ENCODE measurements at regions not wholly inside any gene's neighbourhood (a gene's known extent, or its start where the extent isn't known, plus 50 kb on each side); places are given as distances from the start of the nearest gene placed in this dataset.
"Not testable (repeated sequence)": the region's sequence is repeated elsewhere in the genome, so short reads cannot be mapped to it uniquely, and the experiment has no call there.

DNA sequence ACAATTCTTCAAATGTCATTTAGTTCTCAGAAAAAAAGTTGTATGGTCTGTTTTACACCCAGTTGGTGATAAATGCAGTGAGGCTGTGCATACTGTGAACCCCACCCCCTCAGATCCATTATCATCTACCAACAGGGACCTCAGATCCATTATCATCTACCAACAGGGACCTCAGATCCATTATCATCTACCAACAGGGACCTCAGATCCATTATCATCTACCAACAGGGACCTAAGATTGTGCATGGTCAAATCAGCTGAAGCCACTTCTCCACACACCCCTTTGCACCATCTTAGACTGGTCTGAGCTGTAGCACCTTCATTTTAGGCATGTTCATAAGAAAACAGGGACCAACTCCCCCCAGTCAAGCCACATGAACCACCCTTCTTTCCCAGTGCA lies 358.4 kb downstream of the FBXW7 start:
- H3K9me3 Mint-ChIP-seq; H3K27me3 Mint-ChIP-seq (ENCODE audit: low read depth); H3K4me3 Mint-ChIP-seq; H3K27ac Mint-ChIP-seq; ATAC-seq (replicated peaks in 1 of 2); H3K36me3 Mint-ChIP-seq (ENCODE audit: insufficient read depth in 2 of 2); H3K4me1 Mint-ChIP-seq (ENCODE audit: low read depth); DNase-seq: not testable (repeated sequence)

GRCh38 chr4:152176627-152177214 lies 359.2 kb downstream of the FBXW7 start:
- H3K36me3 Mint-ChIP-seq (ENCODE audit: insufficient read depth in 2 of 2) = no peaks in the 10 kb centered on the region
- H3K27ac Mint-ChIP-seq = no peak overlapping the region
- no peaks in the 10 kb centered on the region for H3K27me3 Mint-ChIP-seq (ENCODE audit: low read depth)
- DNase-seq = no peak
- H3K9me3 Mint-ChIP-seq = no peaks in the 10 kb centered on the region
- ATAC-seq (replicated peaks in 1 of 2) = no peak
- no peaks in the 10 kb centered on the region for H3K4me1 Mint-ChIP-seq (ENCODE audit: low read depth)
- H3K4me3 Mint-ChIP-seq = no peak overlapping the region

DNA sequence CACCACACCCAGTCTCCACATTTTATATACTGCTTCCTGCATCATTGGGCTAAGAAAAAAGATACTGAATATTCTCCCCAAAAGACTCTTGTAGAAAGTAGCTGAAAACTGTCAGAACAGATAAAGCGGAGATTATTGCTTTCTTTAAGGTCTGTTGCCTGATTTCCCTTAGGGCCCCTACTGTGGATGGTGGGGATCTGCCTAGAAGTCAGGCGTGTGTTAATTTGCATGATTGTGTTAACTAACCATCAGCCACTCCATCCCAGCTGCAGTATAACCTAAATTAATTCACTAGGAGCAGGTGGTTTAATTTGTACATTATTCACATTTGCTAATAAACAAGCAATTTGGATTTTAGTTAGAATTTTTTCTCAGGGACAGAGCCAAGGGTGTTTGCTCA lies 360.3 kb downstream of the FBXW7 start:
- no peaks in the 10 kb centered on the region for H3K4me1 Mint-ChIP-seq (ENCODE audit: low read depth)
- H3K4me3 Mint-ChIP-seq = no peak overlapping the region
- DNase-seq (no peak), ATAC-seq (replicated peaks in 1 of 2) (no peak)
- no peaks in the 10 kb centered on the region for H3K36me3 Mint-ChIP-seq (ENCODE audit: insufficient read depth in 2 of 2)
- no peaks in the 10 kb centered on the region for H3K27me3 Mint-ChIP-seq (ENCODE audit: low read depth)
- H3K27ac Mint-ChIP-seq = no peak overlapping the region
- H3K9me3 Mint-ChIP-seq = no peaks in the 10 kb centered on the region

- H3K27ac Mint-ChIP-seq = no peak overlapping the region
- no peak overlapping the region for H3K4me3 Mint-ChIP-seq
- H3K4me1 Mint-ChIP-seq (ENCODE audit: low read depth) = no peaks in the 10 kb centered on the region
- H3K36me3 Mint-ChIP-seq (ENCODE audit: insufficient read depth in 2 of 2) = no peaks in the 10 kb centered on the region
- no peaks in the 10 kb centered on the region for H3K27me3 Mint-ChIP-seq (ENCODE audit: low read depth)
- DNase-seq (no peak), ATAC-seq (replicated peaks in 1 of 2) (no peak)
- H3K9me3 Mint-ChIP-seq = no peaks in the 10 kb centered on the region
These were observed 363.7 kb downstream of the FBXW7 start for GRCh38 chr4:152172146-152172545.

GRCh38 chr4:152171556-152171955 lies 364.3 kb downstream of the FBXW7 start:
- Mint-ChIP-seq H3K9me3 (no peaks in the 10 kb centered on the region), H3K27ac (no peak overlapping the region), H3K36me3 (ENCODE audit: insufficient read depth in 2 of 2) (no peaks in the 10 kb centered on the region), H3K27me3 (ENCODE audit: low read depth) (no peaks in the 10 kb centered on the region), H3K4me1 (ENCODE audit: low read depth) (no peaks in the 10 kb centered on the region), H3K4me3 (no peak overlapping the region)
- no peak for ATAC-seq (replicated peaks in 1 of 2)
- no peak for DNase-seq

GRCh38 chr4:152169683-152170082 lies 366.2 kb downstream of the FBXW7 start:
- no peak for DNase-seq
- Mint-ChIP-seq H3K36me3 (ENCODE audit: insufficient read depth in 2 of 2) (no peaks in the 10 kb centered on the region), H3K4me3 (no peak overlapping the region), H3K4me1 (ENCODE audit: low read depth) (no peaks in the 10 kb centered on the region), H3K9me3 (no peaks in the 10 kb centered on the region), H3K27me3 (ENCODE audit: low read depth) (no peaks in the 10 kb centered on the region), H3K27ac (no peak overlapping the region)
- ATAC-seq (replicated peaks in 1 of 2) = no peak

- H3K27ac Mint-ChIP-seq = no peak overlapping the region
- no peaks in the 10 kb centered on the region for H3K27me3 Mint-ChIP-seq (ENCODE audit: low read depth)
These were observed 366.8 kb downstream of the FBXW7 start for GRCh38 chr4:152168987-152169616.

GRCh38 chr4:152166567-152166966 lies 369.3 kb downstream of the FBXW7 start:
- Mint-ChIP-seq H3K36me3 (ENCODE audit: insufficient read depth in 2 of 2) (no peaks in the 10 kb centered on the region), H3K4me1 (ENCODE audit: low read depth) (no peaks in the 10 kb centered on the region), H3K27me3 (ENCODE audit: low read depth) (no peaks in the 10 kb centered on the region), H3K4me3 (no peak overlapping the region), H3K27ac (no peak overlapping the region), H3K9me3 (no peaks in the 10 kb centered on the region)
- ATAC-seq (replicated peaks in 1 of 2) (no peak), DNase-seq (no peak)

More at GRCh38 chr4:152168987-152169616, 366.8 kb downstream of the FBXW7 start:
- Mint-ChIP-seq H3K36me3 (ENCODE audit: insufficient read depth in 2 of 2) (no peaks in the 10 kb centered on the region), H3K4me1 (ENCODE audit: low read depth) (no peaks in the 10 kb centered on the region), H3K4me3 (no peak overlapping the region), H3K9me3 (no peaks in the 10 kb centered on the region)
- DNase-seq = no peak
- no peak for ATAC-seq (replicated peaks in 1 of 2)

- no peaks in the 10 kb centered on the region for H3K9me3 Mint-ChIP-seq
- no peaks in the 10 kb centered on the region for H3K36me3 Mint-ChIP-seq (ENCODE audit: insufficient read depth in 2 of 2)
- H3K27ac Mint-ChIP-seq = no peak overlapping the region
- no peak overlapping the region for H3K4me3 Mint-ChIP-seq
- ATAC-seq (replicated peaks in 1 of 2) = no peak
- no peaks in the 10 kb centered on the region for H3K4me1 Mint-ChIP-seq (ENCODE audit: low read depth)
- no peaks in the 10 kb centered on the region for H3K27me3 Mint-ChIP-seq (ENCODE audit: low read depth)
- no peak for DNase-seq
These were observed 370.0 kb downstream of the FBXW7 start for GRCh38 chr4:152165846-152166245.

DNA sequence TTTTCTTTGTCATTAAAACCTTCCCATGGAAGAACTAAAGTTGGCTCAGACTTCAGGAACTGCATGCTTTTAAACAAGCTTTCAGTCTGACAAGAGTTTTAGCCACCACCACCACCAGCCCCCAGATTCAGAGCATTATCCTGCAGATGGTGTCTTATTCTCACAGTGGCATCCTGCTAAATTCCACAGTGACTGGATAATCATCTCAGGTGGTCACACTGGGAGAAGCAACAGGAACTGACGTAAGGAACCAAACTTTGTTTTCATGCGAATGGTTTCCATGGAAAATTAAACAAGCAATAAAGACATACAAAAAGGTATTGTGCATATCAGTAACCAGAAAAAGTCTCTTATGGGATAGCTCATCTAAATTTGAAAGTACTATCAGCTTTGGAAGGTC lies 370.7 kb downstream of the FBXW7 start:
- H3K27me3 Mint-ChIP-seq (ENCODE audit: low read depth) = no peaks in the 10 kb centered on the region
- no peaks in the 10 kb centered on the region for H3K4me1 Mint-ChIP-seq (ENCODE audit: low read depth)
- no peak overlapping the region for H3K4me3 Mint-ChIP-seq
- ATAC-seq (replicated peaks in 1 of 2) (no peak), DNase-seq (no peak)
- no peak overlapping the region for H3K27ac Mint-ChIP-seq
- H3K36me3 Mint-ChIP-seq (ENCODE audit: insufficient read depth in 2 of 2) = no peaks in the 10 kb centered on the region
- H3K9me3 Mint-ChIP-seq = no peaks in the 10 kb centered on the region

DNA sequence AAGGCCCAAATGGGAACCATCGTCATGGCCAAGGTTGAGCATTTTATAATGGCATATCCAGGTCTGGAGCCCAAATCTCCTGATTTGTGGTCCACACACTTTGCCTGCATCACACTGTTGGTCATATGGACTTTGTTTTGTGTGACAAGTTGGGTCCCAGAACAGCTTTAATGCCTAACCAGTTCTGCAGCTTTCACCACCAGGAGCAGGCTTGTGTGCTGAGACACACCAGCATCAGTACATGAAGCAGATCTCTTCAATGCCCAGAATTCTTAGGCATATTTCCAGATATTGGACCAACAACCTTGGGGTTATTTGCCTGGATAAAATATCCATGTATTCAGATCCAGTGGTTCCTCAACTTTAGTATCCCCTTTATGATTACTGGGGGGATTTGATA lies 371.3 kb downstream of the FBXW7 start:
- H3K36me3 Mint-ChIP-seq (ENCODE audit: insufficient read depth in 2 of 2) = no peaks in the 10 kb centered on the region
- no peaks in the 10 kb centered on the region for H3K4me1 Mint-ChIP-seq (ENCODE audit: low read depth)
- ATAC-seq (replicated peaks in 1 of 2) (no peak), DNase-seq (no peak)
- no peak overlapping the region for H3K27ac Mint-ChIP-seq
- no peaks in the 10 kb centered on the region for H3K27me3 Mint-ChIP-seq (ENCODE audit: low read depth)
- no peaks in the 10 kb centered on the region for H3K9me3 Mint-ChIP-seq
- no peak overlapping the region for H3K4me3 Mint-ChIP-seq

DNA sequence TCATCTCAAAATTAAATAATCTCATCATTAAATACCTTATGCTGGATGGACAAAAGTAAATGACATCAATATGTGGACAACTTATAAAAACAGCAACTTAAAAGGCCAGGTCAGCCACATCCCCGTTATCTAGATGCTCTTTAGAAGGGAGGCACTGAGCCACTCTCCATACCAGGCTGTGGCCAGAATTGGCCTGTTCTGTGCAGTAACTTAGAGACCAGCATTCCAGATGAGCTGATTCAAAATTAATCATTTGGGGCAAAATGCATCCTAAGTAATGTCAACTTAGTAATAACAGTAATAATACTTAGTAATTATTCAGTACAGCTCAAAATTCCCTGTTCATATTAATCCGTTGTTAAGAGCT lies 373.6 kb downstream of the FBXW7 start:
- Mint-ChIP-seq H3K4me1 (ENCODE audit: low read depth) (peaks cover 14% of the 10 kb centered on the region), H3K9me3 (no peaks in the 10 kb centered on the region), H3K27ac (no peak overlapping the region), H3K27me3 (ENCODE audit: low read depth) (no peaks in the 10 kb centered on the region), H3K4me3 (no peak overlapping the region), H3K36me3 (ENCODE audit: insufficient read depth in 2 of 2) (no peaks in the 10 kb centered on the region)
- no peak for ATAC-seq (replicated peaks in 1 of 2)
- no peak for DNase-seq

GRCh38 chr4:152161676-152162330 lies 374.1 kb downstream of the FBXW7 start:
- no peak for DNase-seq
- Mint-ChIP-seq H3K36me3 (ENCODE audit: insufficient read depth in 2 of 2) (no peaks in the 10 kb centered on the region), H3K9me3 (no peaks in the 10 kb centered on the region), H3K27me3 (ENCODE audit: low read depth) (no peaks in the 10 kb centered on the region), H3K4me1 (ENCODE audit: low read depth) (peaks cover 15% of the 10 kb centered on the region), H3K4me3 (no peak overlapping the region), H3K27ac (no peak overlapping the region)
- ATAC-seq (replicated peaks in 1 of 2) = no peak
